ENCODE measurements at regions not wholly inside any gene's neighbourhood (a gene's known extent, or its start where the extent isn't known, plus 50 kb on each side); places are given as distances from the start of the nearest gene placed in this dataset.

- TF ChIP-seq CTCF (IDR thresholded peaks at IDR 0.05) (no peak), POLR2A (IDR thresholded peaks at IDR 0.05) (no peak)
Measured at GRCh38 chr21:16865632-16866031, 647.2 kb upstream of the CXADR start.

All from heart left ventricle (tissue), 13 donors.